A549 (cell line): ENCODE measurements at regions not wholly inside any gene's neighbourhood (a gene's known extent, or its start where the extent isn't known, plus 50 kb on each side); places are given as distances from the start of the nearest gene placed in this dataset.

ENCODE experiments used
- CEBPB ChIP-seq, 2 experiments: fragments of >200 bp in 1 of 2; sonication (Bioruptor Twin) in 1 of 2; formaldehyde crosslinking in 1 of 2; IDR thresholded peaks; 2 replicates each; pipeline ENCODE4 v1.6.1; 2012 to 2016
- CHD4 ChIP-seq: fragments of 200-600 bp; sonication (generic); IDR thresholded peaks from 2 replicates; pipeline ENCODE4 v1.6.1; 2016; ENCODE audit warnings: antibody characterized with exemption, mild to moderate bottlenecking, borderline replicate concordance
- KDM5A ChIP-seq: fragments of 200-600 bp; sonication (generic); IDR thresholded peaks from 2 replicates; pipeline ENCODE4 v1.6.1; 2016; ENCODE audit warnings: antibody characterized with exemption, mild to moderate bottlenecking
- POLR2A ChIP-seq: IDR thresholded peaks from 2 replicates; pipeline ENCODE4 v1.6.1; 2012; ENCODE audit warnings: mild to moderate bottlenecking, low read length
- SREBF2 ChIP-seq: fragments of 450-650 bp; IDR thresholded peaks from 2 replicates; pipeline ENCODE4 v1.6.1; 2014; ENCODE audit warnings: mild to moderate bottlenecking, moderate library complexity
- TFCP2L1 ChIP-seq: fragments of 250-450 bp; sonication (Bioruptor Pico); IDR thresholded peaks from 2 replicates; pipeline ENCODE4 v1.5.0; 2021; ENCODE audit warnings: mild to moderate bottlenecking
- TF ChIP-seq, protein P1 (sequence below): fragments of 200-600 bp; sonication (generic); IDR thresholded peaks from 2 replicates; pipeline ENCODE4 v1.6.1; 2016; ENCODE audit warnings: antibody characterized with exemption, mild to moderate bottlenecking, moderate library complexity
- TF ChIP-seq, protein P2 (sequence below): fragments of >200 bp; sonication (Bioruptor Twin); formaldehyde crosslinking; IDR thresholded peaks from 3 replicates; pipeline ENCODE4 v1.5.1; 2016
- TF ChIP-seq, protein P3 (sequence below): IDR thresholded peaks from 2 replicates; pipeline ENCODE4 v1.6.1; 2012
- TF ChIP-seq, protein P4 (sequence below): fragments of 250-450 bp; sonication (Bioruptor Pico); IDR thresholded peaks from 2 replicates; pipeline ENCODE4 v1.5.0; 2021; ENCODE audit warnings: mild to moderate bottlenecking, moderate library complexity, borderline replicate concordance

DNA sequence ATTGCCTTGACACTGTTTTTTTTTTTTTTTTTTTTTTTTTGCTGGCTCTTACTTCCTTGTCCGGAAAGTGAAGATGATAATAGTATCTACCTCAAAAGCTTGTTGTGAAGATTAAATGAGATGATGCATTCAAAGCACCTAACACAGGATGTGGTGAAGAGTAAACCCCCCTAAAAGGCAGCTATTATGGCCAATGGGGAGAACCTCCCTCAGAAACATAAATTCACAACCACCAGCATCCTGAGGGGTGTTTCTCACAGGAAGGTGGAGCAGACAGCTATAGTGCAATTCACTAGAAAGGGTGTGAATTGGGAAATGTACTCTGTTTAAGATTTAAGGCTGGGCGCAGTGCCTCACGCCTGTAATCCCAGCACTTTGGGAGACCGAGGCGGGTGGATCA, 85.4 kb upstream of the CRY1 start:
- TF ChIP-seq, protein P1, sequence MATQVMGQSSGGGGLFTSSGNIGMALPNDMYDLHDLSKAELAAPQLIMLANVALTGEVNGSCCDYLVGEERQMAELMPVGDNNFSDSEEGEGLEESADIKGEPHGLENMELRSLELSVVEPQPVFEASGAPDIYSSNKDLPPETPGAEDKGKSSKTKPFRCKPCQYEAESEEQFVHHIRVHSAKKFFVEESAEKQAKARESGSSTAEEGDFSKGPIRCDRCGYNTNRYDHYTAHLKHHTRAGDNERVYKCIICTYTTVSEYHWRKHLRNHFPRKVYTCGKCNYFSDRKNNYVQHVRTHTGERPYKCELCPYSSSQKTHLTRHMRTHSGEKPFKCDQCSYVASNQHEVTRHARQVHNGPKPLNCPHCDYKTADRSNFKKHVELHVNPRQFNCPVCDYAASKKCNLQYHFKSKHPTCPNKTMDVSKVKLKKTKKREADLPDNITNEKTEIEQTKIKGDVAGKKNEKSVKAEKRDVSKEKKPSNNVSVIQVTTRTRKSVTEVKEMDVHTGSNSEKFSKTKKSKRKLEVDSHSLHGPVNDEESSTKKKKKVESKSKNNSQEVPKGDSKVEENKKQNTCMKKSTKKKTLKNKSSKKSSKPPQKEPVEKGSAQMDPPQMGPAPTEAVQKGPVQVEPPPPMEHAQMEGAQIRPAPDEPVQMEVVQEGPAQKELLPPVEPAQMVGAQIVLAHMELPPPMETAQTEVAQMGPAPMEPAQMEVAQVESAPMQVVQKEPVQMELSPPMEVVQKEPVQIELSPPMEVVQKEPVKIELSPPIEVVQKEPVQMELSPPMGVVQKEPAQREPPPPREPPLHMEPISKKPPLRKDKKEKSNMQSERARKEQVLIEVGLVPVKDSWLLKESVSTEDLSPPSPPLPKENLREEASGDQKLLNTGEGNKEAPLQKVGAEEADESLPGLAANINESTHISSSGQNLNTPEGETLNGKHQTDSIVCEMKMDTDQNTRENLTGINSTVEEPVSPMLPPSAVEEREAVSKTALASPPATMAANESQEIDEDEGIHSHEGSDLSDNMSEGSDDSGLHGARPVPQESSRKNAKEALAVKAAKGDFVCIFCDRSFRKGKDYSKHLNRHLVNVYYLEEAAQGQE: no peak
- TF ChIP-seq, protein P2, sequence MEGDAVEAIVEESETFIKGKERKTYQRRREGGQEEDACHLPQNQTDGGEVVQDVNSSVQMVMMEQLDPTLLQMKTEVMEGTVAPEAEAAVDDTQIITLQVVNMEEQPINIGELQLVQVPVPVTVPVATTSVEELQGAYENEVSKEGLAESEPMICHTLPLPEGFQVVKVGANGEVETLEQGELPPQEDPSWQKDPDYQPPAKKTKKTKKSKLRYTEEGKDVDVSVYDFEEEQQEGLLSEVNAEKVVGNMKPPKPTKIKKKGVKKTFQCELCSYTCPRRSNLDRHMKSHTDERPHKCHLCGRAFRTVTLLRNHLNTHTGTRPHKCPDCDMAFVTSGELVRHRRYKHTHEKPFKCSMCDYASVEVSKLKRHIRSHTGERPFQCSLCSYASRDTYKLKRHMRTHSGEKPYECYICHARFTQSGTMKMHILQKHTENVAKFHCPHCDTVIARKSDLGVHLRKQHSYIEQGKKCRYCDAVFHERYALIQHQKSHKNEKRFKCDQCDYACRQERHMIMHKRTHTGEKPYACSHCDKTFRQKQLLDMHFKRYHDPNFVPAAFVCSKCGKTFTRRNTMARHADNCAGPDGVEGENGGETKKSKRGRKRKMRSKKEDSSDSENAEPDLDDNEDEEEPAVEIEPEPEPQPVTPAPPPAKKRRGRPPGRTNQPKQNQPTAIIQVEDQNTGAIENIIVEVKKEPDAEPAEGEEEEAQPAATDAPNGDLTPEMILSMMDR: no peak
- TF ChIP-seq POLR2A (no peak), SREBF2 (no peak), CEBPB (IDR thresholded peaks at IDR 0.05) (no peak), CHD4 (no peak), KDM5A (no peak), TFCP2L1 (no peak)
- TF ChIP-seq, protein P3, sequence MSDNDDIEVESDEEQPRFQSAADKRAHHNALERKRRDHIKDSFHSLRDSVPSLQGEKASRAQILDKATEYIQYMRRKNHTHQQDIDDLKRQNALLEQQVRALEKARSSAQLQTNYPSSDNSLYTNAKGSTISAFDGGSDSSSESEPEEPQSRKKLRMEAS: no peak
- TF ChIP-seq, protein P4, sequence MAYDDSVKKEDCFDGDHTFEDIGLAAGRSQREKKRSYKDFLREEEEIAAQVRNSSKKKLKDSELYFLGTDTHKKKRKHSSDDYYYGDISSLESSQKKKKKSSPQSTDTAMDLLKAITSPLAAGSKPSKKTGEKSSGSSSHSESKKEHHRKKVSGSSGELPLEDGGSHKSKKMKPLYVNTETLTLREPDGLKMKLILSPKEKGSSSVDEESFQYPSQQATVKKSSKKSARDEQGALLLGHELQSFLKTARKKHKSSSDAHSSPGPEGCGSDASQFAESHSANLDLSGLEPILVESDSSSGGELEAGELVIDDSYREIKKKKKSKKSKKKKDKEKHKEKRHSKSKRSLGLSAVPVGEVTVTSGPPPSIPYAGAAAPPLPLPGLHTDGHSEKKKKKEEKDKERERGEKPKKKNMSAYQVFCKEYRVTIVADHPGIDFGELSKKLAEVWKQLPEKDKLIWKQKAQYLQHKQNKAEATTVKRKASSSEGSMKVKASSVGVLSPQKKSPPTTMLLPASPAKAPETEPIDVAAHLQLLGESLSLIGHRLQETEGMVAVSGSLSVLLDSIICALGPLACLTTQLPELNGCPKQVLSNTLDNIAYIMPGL: no peak
